ENCODE measurements at regions not wholly inside any gene's neighbourhood (a gene's known extent, or its start where the extent isn't known, plus 50 kb on each side); places are given as distances from the start of the nearest gene placed in this dataset.

GRCh38 chr12:107564946-107565345, 120.7 kb upstream of the PWP1 start:
- Histone ChIP-seq H2AFZ (ENCODE audit: low read depth, low read length) (no peak overlapping the region), H4K20me1 (replicated peaks; ENCODE audit: control insufficient read depth, extremely low read depth, insufficient read depth, low read length) (no peaks in the 10 kb centered on the region), H3K4me1 (ENCODE audit: control insufficient read depth, extremely low read depth, insufficient read depth, low read length) (no peaks in the 10 kb centered on the region), H3K9me3 (replicated peaks; ENCODE audit: control insufficient read depth, insufficient read depth, low read length) (no peaks in the 10 kb centered on the region), H3K36me3 (ENCODE audit: control insufficient read depth in 2 of 2, extremely low read depth in 1 of 2, insufficient read depth in 2 of 2, low read length in 2 of 2) (no peaks in the 10 kb centered on the region), H3K9me1 (replicated peaks; ENCODE audit: control insufficient read depth, extremely low read depth, insufficient read depth, low read length) (no peaks in the 10 kb centered on the region), H3K4me3 (replicated peaks in 1 of 3; ENCODE audit: insufficient read depth in 1 of 3, low read depth in 1 of 3, low read length in 3 of 3) (no peak overlapping the region), H3K4me2 (ENCODE audit: insufficient read depth, low read length) (no peak overlapping the region), H3K27ac (ENCODE audit: insufficient read depth, low read depth, low read length) (no peak overlapping the region), H3K79me2 (ENCODE audit: control insufficient read depth, insufficient read depth, low read length) (no peaks in the 10 kb centered on the region), H3K9ac (replicated peaks; ENCODE audit: extremely low read depth, insufficient read depth, low read length) (no peak overlapping the region), H3K27me3 (ENCODE audit: control insufficient read depth in 2 of 2, insufficient read depth in 2 of 2, low read length in 2 of 2) (no peaks in the 10 kb centered on the region)
- dilution Hi-C loops (cut with MboI; ENCODE audit: extremely low pct_ligation_motif_present, low sequenced_read_pairs) = no loop called here
- ChIA-PET CTCF (interaction anchor here (1.0 to 1.6 kb wide), 6 partner anchors 9 to 433 kb away, joined by 3 to 8 read pairs (median 4); no protein-coding TSS in a partner anchor), POLR2A (no interaction called here)
- TF ChIP-seq FOS (IDR thresholded peaks at IDR 0.05; ENCODE audit: borderline replicate concordance, insufficient read depth, low read length) = no peak
- no peak for TF ChIP-seq POLR2A (IDR thresholded peaks at IDR 0.05; ENCODE audit: low read depth, low read length)
- TF ChIP-seq MYC (IDR thresholded peaks at IDR 0.05; ENCODE audit: low read depth, low read length) = no peak
- no peak for TF ChIP-seq GATA2 (IDR thresholded peaks at IDR 0.05; ENCODE audit: insufficient read depth, insufficient read length, low read depth, low read length)
- no peak for TF ChIP-seq EZH2 (IDR thresholded peaks at IDR 0.05; ENCODE audit: borderline replicate concordance, low read depth, low read length, severe bottlenecking)
- TF ChIP-seq CTCF (IDR thresholded peaks at IDR 0.05; ENCODE audit: extremely low read depth in 1 of 2, insufficient read depth in 1 of 2, low read depth in 1 of 2, low read length in 2 of 2) = no peak
- no peak for TF ChIP-seq POLR2AphosphoS5 (IDR thresholded peaks at IDR 0.05; ENCODE audit: insufficient read depth, low read depth, low read length)
- TF ChIP-seq JUN (IDR thresholded peaks at IDR 0.05; ENCODE audit: borderline replicate concordance, insufficient read depth, insufficient read length, low read depth) = no peak
- TF ChIP-seq, protein P1, sequence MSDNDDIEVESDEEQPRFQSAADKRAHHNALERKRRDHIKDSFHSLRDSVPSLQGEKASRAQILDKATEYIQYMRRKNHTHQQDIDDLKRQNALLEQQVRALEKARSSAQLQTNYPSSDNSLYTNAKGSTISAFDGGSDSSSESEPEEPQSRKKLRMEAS (IDR thresholded peaks at IDR 0.05; ENCODE audit: insufficient read depth, insufficient read length) = no peak
- FAIRE-seq = no peak
- no TSS peak for BruUV-seq (replicated peaks)
- no peak for DNase-seq (ENCODE audit: low read depth, low spot score)
- intact Hi-C loops (cut with micrococcal nuclease) = no loop called here
